ENCODE measurements at regions not wholly inside any gene's neighbourhood (a gene's known extent, or its start where the extent isn't known, plus 50 kb on each side); places are given as distances from the start of the nearest gene placed in this dataset.

- TF ChIP-seq CTCF (IDR thresholded peaks at IDR 0.05; ENCODE audit: low read depth, low read length, poor library complexity, severe bottlenecking) (no peak), EZH2phosphoT487 (IDR thresholded peaks at IDR 0.05; ENCODE audit: borderline replicate concordance, low read length) (no peak)
Measured at GRCh38 chr6:23454080-23454976, 671.7 kb upstream of the NRSN1 start.

All from DOHH2 (cell line).